Suprapubic skin (tissue), 3 donors: ENCODE measurements at regions not wholly inside any gene's neighbourhood (a gene's known extent, or its start where the extent isn't known, plus 50 kb on each side); places are given as distances from the start of the nearest gene placed in this dataset.
"Not testable (repeated sequence)": the region's sequence is repeated elsewhere in the genome, so short reads cannot be mapped to it uniquely, and the experiment has no call there.

Source experiments
- CTCF ChIP-seq, 2 donors: fragments of 200-600 bp in 1 of 2; fragments of 450-650 bp in 1 of 2; sonication (generic) in 1 of 2; IDR thresholded peaks; one replicate each; pipeline ENCODE4 v1.5.1; 2016 to 2019; ENCODE audit warnings: antibody characterized with exemption in 2 of 2, mild to moderate bottlenecking in 1 of 2, moderate library complexity in 1 of 2
- EP300 ChIP-seq: sonication (generic); formaldehyde crosslinking; IDR thresholded peaks from one replicate; pipeline ENCODE4 v1.6.1; 2017; ENCODE audit warnings: antibody characterized with exemption

GRCh38 chr22:12608454-12608853, 2919.5 kb upstream of the OR11H1 start:
- not testable (repeated sequence) for TF ChIP-seq EP300; CTCF (IDR thresholded peaks at IDR 0.05)
